ENCODE measurements at regions not wholly inside any gene's neighbourhood (a gene's known extent, or its start where the extent isn't known, plus 50 kb on each side); places are given as distances from the start of the nearest gene placed in this dataset.

GRCh38 chr2:56962673-56963072, 778.9 kb downstream of the CCDC85A start:
- TF ChIP-seq CTCF (IDR thresholded peaks at IDR 0.05) (no peak), POLR2A (IDR thresholded peaks at IDR 0.05) (no peak)
